Right cardiac atrium (tissue), 5 donors: ENCODE measurements at regions not wholly inside any gene's neighbourhood (a gene's known extent, or its start where the extent isn't known, plus 50 kb on each side); places are given as distances from the start of the nearest gene placed in this dataset.

Experiments used
- ATAC-seq, 2 donors: fragments of 200-7000 bp; cut with Tn5 transposase; one replicate each; pipeline versions ENCODE4 v1.8.0 to v1.9.1; 2020; ENCODE audit warnings: moderate library complexity in 2 of 2, mild to moderate bottlenecking in 1 of 2
- DNase-seq, 3 donors: peaks; one replicate each; pipeline ENCODE4 v3.0.0-alpha.2; 2020
- H3K27ac ChIP-seq: one replicate; pipeline ENCODE4 v1.5.1; 2013; ENCODE audit warnings: mild to moderate bottlenecking, low read length, control low read depth, moderate library complexity
- H3K27me3 ChIP-seq: one replicate; pipeline ENCODE4 v1.6.1; 2013; ENCODE audit not compliant: control insufficient read depth, insufficient read depth
- H3K4me1 ChIP-seq: one replicate; pipeline ENCODE4 v1.6.1; 2013; ENCODE audit warnings: low read length; ENCODE audit not compliant: control insufficient read depth, insufficient read depth
- H3K4me3 ChIP-seq: one replicate; pipeline ENCODE4 v1.5.1; 2013; ENCODE audit warnings: low read length, control low read depth
- H3K9me3 ChIP-seq: one replicate; pipeline ENCODE4 v1.6.1; 2013; ENCODE audit warnings: low read length; ENCODE audit not compliant: control insufficient read depth
- WGBS: extraction: QIAGEN DNeasy Blood & Tissue Kit; methylation state at CpG from one replicate; pipeline ENCODE4 v1.1.7; 2013; 5-methylcytosine and 5-hydroxymethylcytosine counted together
- intact Hi-C, 4 donors: fragments of 100-400 bp; cut with DNase I; formaldehyde crosslinking; loops; one replicate each; pipeline versions ENCODE4 v1.11.0 to v1.14.0; 2022 to 2023
- donor health status: healthy with polysubstance abuse.
- donor health status: DM: no; HTN: yes; CAD: no.
- donor health status: DM: no; HTN: no; CAD: no.
- donor health status: DM: no; HTN: yes; CAD: no; lungs with severe emphysema.
- donor health status: DM: yes; HTN: yes; CAD: no.

DNA sequence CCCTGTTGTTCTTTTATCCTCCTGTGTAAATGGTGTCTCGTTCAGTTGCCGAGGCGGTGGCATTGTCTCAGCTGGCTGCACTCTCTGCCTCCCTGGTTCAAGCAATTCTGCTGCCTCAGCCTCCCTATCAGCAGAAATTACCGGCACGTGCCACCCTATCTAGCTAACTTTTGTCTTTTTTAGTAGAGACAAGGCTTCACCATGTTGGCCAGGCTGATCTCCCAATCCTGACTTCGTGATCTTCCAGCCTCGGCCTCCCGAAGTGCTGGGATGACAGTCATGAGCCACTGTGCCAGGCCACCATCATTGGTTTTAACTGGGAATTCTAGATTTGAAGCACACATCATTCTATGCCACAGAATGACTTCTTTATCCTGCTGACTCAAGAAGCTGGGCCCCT, 175.3 kb upstream of the ALG10B start:
- WGBS = 87% methylated on average over 8 of the region's 8 CpGs
- intact Hi-C loops = loop anchor here in 1 of 4 donors (10.0 kb wide), 1 partner anchor 1094 kb away; no protein-coding TSS in a partner anchor
- Histone ChIP-seq H3K27ac (no peak overlapping the region), H3K4me3 (no peak overlapping the region), H3K4me1 (no peaks in the 10 kb centered on the region), H3K27me3 (no peaks in the 10 kb centered on the region), H3K9me3 (no peaks in the 10 kb centered on the region)
- DNase-seq = no peak
- no peak for ATAC-seq

DNA sequence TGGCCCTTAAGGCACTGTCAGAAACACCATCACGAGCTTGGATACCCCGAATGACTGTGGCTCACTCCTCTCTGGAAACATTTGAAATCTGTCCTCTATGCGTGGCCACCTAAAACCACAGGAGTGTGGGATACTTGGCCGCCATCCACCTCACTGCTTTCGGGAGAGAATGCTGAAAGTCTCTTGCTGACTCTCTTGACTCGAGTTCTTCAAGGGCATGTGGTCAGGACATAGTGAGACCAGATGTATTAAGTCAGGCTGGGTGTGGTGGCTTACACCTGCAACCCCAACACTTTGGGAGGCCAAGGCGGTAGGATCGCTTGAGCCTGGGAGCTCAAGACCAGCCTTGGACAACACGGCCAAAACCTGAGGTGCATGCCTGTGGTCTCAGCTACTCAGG, 174.7 kb upstream of the ALG10B start:
- Histone ChIP-seq H3K27ac (no peak overlapping the region), H3K9me3 (peaks cover 2% of the 10 kb centered on the region), H3K27me3 (no peaks in the 10 kb centered on the region), H3K4me3 (no peak overlapping the region), H3K4me1 (no peaks in the 10 kb centered on the region)
- 80% methylated on average over 9 of the region's 9 CpGs for WGBS
- no peak for ATAC-seq
- intact Hi-C loops = loop anchor here in 1 of 4 donors (10.0 kb wide), 1 partner anchor 1093 kb away; no protein-coding TSS in a partner anchor
- peak in 1 of 3 donors; percentile 2 for DNase-seq

DNA sequence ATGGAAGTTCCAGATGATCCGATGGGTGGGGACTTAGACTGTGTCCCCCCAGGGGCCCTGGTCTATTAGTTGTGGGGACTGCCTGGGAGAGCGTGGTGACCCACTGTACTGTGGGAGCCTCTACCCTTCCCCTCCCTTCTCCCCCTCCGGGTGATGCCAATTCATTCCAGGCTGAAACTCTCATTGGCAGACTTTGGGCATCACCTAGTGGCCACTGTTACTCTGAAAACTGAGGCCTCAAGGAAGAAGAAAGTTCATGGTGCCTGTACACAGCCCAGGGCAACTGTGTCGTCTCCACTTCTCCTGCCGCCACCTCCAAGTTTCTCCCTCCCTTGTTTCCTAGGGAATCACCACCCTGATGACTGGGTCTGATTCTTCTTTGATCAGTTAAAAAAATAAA, 173.6 kb upstream of the ALG10B start:
- intact Hi-C loops = loop anchor here in 1 of 4 donors (10.0 kb wide), 1 partner anchor 1092 kb away; no protein-coding TSS in a partner anchor
- Histone ChIP-seq H3K9me3 (peaks cover 2% of the 10 kb centered on the region), H3K4me1 (no peaks in the 10 kb centered on the region), H3K4me3 (no peak overlapping the region), H3K27ac (no peak overlapping the region), H3K27me3 (no peaks in the 10 kb centered on the region)
- DNase-seq (no peak), ATAC-seq (no peak)
- WGBS = 82% methylated on average over 5 of the region's 5 CpGs

DNA sequence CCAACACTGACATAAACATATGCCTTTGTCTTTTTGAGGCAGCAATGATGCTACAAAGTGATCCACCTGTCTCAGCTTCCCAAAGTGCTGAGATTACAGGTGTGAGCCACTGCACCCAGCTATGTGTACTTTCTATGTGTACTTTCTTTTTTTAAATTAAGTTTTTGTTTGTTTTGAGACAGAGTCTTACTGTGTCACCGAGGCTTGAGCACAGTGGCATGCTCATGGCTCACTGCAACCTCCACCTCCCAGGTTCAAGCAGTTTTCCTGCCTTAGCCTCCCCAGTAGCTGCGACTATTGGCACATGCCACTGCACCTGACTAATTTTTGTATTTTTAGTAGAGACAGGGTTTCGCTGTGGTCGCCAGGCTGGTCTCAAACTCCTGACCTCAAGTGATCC, 172.5 kb upstream of the ALG10B start:
- ATAC-seq (no peak), DNase-seq (peak in 1 of 3 donors; percentile 7)
- no peaks in the 10 kb centered on the region for H3K27me3 ChIP-seq
- no peak overlapping the region for H3K4me3 ChIP-seq
- peaks cover 2% of the 10 kb centered on the region for H3K9me3 ChIP-seq
- intact Hi-C loops = loop anchor here in 1 of 4 donors (10.0 kb wide), 1 partner anchor 1091 kb away; no protein-coding TSS in a partner anchor
- H3K4me1 ChIP-seq = no peaks in the 10 kb centered on the region
- WGBS = 82% methylated on average over 4 of the region's 4 CpGs
- H3K27ac ChIP-seq = no peak overlapping the region

DNA sequence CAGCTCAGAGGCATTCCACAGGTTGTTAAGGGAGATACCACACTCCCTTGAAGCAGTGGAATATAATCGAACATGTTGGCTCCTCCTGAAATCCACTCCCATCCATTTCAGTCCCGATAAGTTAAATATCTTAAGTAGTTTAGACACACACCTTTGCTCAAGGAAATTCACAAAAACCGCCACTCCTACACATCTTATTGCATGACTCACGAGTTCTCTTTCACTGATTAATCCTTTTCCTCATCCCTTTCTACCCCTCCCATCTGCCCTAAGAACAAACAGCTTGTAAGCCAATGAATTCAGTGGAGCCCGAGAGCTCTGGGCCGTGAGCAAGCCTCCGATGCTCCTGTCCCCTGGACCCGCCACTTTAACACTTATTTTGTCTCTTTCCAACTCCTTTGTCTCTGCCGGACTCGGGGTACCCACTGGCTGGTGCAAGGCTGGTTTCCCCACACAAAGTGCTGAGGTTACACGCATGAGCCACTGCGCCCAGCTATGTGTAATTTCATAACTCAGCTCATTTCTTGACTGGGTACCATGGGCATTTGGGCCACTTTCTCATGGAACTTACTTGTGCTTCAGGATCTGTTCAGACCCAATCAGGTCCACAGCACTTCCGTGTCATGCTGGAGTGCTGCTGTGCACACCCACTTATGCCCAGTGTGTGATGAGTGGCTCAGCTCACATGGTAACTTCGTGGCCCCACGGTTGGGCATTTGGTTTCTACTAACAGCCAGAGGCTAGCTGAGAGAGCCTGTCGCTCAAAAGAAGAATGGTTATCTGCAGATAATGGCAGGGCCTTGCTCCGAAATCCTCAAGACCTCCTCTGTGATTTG, 171.8 kb upstream of the ALG10B start:
- no peak overlapping the region for H3K27ac ChIP-seq
- 75% methylated on average over 17 of the region's 17 CpGs for WGBS
- no peaks in the 10 kb centered on the region for H3K27me3 ChIP-seq
- ATAC-seq (no peak), DNase-seq (peak in 1 of 3 donors; percentile 6)
- H3K4me3 ChIP-seq = no peak overlapping the region
- intact Hi-C loops = loop anchor here in 1 of 4 donors (10.0 kb wide), 1 partner anchor 1090 kb away; no protein-coding TSS in a partner anchor
- H3K9me3 ChIP-seq = peaks cover 2% of the 10 kb centered on the region
- H3K4me1 ChIP-seq = no peaks in the 10 kb centered on the region

DNA sequence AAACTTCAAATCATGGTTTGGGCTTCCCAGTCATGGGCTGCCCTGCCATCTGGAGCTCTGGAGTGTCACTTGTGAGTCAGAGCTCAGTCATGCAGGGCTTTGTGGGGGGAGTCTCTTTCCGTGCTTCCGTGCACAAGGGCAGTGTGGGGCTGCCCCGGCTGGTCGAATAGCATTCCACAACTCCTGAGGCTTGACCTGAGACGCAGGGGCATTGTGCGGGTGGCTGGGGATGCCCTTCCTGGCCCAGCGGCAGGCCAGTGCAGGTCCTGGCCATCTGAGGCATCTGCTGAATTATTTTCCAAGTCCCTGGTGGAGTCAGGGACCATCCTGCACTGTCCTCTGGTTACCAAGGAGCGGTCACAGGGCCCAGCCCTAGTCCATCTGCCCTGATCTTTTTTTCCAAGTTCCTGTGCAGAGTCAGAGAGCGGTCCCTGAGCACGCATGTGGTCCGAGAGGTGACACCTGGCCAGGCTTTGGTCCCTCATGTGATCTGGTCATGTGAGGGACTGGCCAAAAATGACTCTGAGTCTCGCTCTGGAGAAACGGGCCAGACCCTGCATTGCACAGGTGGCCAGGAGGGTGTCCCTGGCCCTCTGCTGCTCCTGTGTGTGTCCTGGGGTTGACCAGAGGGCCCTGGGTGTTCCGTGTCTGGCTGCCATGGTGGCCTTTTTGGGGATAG, 167.0 kb upstream of the ALG10B start:
- 93% methylated on average over 14 of the region's 14 CpGs for WGBS
- DNase-seq = peak in 1 of 3 donors; percentile 29
- Histone ChIP-seq H3K9me3 (peaks cover 2% of the 10 kb centered on the region), H3K27ac (no peak overlapping the region), H3K27me3 (no peaks in the 10 kb centered on the region), H3K4me3 (no peak overlapping the region), H3K4me1 (no peaks in the 10 kb centered on the region)
- intact Hi-C loops = loop anchor here in 1 of 4 donors (10.0 kb wide), 1 partner anchor 1085 kb away; no protein-coding TSS in a partner anchor
- ATAC-seq = no peak

DNA sequence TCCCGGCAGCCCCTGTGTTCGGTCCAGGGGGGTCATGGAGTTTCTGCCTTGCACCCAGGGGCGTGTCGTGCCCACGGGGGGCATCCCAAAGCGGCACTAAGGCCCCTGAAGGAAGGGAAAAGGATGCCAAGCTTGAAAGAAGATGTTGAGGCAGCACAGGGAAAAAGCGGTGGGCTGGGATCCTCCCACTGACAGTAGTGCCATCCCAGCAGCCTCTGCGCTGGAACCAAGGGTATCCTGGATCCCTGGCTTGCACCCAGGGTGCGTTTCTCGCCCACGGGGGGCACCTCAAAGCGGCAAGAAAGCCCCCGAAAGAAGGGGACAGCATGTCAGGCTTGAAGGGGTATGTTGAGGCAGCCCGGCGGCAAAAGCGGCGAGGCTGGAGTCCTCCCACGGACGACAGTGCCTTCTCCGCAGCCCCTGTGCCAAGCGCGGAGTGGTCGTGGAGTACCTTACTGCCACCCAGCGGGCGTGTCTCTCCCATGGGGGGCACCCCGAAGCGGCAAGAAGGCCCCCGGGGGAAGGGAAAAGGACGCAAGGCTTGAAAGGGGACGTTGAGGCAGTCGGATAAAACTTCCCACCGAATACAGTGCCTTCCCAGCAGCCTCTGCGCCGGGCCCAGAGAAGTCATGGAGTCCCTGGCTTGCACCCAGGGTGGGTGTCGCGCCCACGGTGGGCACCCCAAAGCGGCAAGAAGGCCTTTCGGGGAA, 164.4 kb upstream of the ALG10B start:
- ATAC-seq (no peak), DNase-seq (peak in 2 of 3 donors; percentile 37 to 62)
- Histone ChIP-seq H3K27me3 (no peaks in the 10 kb centered on the region), H3K27ac (no peak overlapping the region), H3K9me3 (no peaks in the 10 kb centered on the region), H3K4me3 (no peak overlapping the region), H3K4me1 (no peaks in the 10 kb centered on the region)
- intact Hi-C loops = no loop called here
- 81% methylated on average over 39 of the region's 39 CpGs for WGBS

DNA sequence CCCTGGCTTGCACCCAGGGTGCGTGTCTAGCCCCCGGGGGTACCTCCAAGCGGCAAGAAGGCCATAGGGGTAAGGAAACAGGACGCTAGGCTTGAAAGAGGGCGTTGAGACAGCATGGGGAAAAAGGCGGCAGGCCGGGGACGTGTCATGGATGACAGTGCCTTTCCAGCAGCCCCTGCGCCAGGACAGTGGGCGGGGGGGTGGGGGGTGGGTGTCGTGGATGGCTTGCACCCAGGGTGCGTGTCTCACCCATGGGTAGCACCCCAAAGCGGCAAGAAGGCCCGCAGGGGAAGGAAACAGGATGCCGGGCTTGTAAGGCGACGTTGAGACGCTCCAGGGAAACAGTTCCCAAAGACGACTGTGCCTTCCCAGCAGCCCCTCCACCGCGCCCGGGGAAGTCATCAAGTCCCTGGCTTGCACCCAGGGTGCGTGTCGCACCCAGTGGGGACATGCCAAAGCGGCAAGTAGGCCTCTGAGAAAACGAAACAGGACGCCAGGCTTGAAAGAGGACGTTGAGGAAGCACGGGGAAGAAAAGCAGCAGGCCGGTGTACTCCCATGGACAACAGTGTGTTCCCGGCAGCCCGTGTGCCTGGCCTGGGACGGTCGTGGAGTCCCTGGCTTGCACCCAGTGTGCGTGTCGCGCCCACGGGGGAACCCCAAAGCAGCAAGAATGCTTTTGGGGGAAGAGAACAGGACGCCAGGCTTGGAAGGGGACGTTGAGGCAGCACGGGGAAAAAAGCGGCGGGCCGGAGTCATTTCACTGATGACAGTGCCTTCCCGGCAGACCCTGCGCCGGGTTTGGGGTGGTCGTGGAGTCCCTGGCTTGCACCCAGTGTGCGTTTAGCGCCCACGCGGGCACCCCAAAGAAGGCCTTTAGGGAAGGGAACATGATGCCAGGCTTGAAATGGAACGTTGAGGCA, 163.5 kb upstream of the ALG10B start:
- Histone ChIP-seq H3K4me3 (no peak overlapping the region), H3K27ac (no peak overlapping the region), H3K27me3 (no peaks in the 10 kb centered on the region), H3K9me3 (no peaks in the 10 kb centered on the region), H3K4me1 (no peaks in the 10 kb centered on the region)
- DNase-seq (peak in 2 of 3 donors; percentile 51 to 62), ATAC-seq (no peak)
- WGBS = 83% methylated on average over 53 of the region's 53 CpGs
- intact Hi-C loops = no loop called here

DNA sequence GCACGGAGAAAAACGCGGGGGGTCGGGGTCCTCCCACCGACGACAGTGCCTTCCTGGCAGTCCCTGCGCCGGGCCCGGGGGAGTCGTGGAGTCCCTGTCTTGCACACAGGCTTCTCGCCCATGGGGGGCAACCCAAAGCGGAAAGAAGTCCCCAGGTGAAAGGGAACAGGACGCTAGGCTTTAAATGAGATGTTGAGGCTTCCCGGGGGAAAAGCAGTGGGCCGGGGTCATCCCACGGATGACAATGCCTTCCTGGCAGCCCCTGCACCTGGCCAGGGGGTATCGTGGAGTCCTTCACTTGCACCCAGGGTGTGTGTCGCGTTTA, 162.9 kb upstream of the ALG10B start:
- ATAC-seq = no peak
- no peaks in the 10 kb centered on the region for H3K27me3 ChIP-seq
- DNase-seq = no peak
- H3K4me3 ChIP-seq = no peak overlapping the region
- 83% methylated on average over 19 of the region's 19 CpGs for WGBS
- no peak overlapping the region for H3K27ac ChIP-seq
- no peaks in the 10 kb centered on the region for H3K4me1 ChIP-seq
- H3K9me3 ChIP-seq = no peaks in the 10 kb centered on the region
- intact Hi-C loops = no loop called here
